Gastrocnemius medialis (tissue), 4 donors: ENCODE measurements at regions not wholly inside any gene's neighbourhood (a gene's known extent, or its start where the extent isn't known, plus 50 kb on each side); places are given as distances from the start of the nearest gene placed in this dataset.

Experiments used
- POLR2A ChIP-seq, 2 donors: fragments of 450-650 bp; IDR thresholded peaks; one replicate each; pipeline ENCODE4 v1.6.1; 2017; ENCODE audit warnings: antibody characterized with exemption in 2 of 2, mild to moderate bottlenecking in 2 of 2, moderate library complexity in 2 of 2
- TF ChIP-seq, protein P1 (sequence below), 5 experiments: fragments of 450-650 bp in 3 of 5; fragments of 200-600 bp in 2 of 5; sonication (generic) in 2 of 5; IDR thresholded peaks in 4 of 5; conservative IDR thresholded peaks in 1 of 5; 1 replicate in 4 of 5; 2 replicates in 1 of 5; pipeline ENCODE4 v1.5.1; 2016 to 2019; ENCODE audit warnings: antibody characterized with exemption in 5 of 5, mild to moderate bottlenecking in 3 of 5, moderate library complexity in 3 of 5

DNA sequence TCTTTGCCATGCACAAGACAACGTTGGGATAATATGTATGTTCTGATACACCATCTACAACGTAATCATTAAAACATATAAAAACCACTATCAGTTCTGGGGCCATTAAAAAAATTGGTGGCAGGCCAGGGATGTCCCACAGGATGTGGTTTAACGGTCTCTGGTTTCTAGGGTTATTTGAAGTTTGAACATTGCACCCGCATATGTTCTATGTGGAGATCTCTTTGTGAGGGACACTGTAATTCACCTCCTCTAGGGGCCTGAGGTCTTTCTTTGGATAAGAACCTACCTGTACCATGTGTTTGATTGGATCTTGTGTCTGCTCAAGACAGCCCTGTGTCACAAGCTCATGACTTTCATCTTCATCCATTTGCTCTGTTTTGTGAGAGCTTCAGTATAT lies 73.2 kb downstream of the GGTLC2 start:
- TF ChIP-seq, protein P1, sequence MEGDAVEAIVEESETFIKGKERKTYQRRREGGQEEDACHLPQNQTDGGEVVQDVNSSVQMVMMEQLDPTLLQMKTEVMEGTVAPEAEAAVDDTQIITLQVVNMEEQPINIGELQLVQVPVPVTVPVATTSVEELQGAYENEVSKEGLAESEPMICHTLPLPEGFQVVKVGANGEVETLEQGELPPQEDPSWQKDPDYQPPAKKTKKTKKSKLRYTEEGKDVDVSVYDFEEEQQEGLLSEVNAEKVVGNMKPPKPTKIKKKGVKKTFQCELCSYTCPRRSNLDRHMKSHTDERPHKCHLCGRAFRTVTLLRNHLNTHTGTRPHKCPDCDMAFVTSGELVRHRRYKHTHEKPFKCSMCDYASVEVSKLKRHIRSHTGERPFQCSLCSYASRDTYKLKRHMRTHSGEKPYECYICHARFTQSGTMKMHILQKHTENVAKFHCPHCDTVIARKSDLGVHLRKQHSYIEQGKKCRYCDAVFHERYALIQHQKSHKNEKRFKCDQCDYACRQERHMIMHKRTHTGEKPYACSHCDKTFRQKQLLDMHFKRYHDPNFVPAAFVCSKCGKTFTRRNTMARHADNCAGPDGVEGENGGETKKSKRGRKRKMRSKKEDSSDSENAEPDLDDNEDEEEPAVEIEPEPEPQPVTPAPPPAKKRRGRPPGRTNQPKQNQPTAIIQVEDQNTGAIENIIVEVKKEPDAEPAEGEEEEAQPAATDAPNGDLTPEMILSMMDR (IDR thresholded peaks at IDR 0.05 in 4 of 5, conservative IDR thresholded peaks at IDR 0.05 in 1 of 5): no peak
- TF ChIP-seq POLR2A (IDR thresholded peaks at IDR 0.05): no peak
